Urothelium cell line (cell line): ENCODE measurements at regions not wholly inside any gene's neighbourhood (a gene's known extent, or its start where the extent isn't known, plus 50 kb on each side); places are given as distances from the start of the nearest gene placed in this dataset.
"Not testable (repeated sequence)": the region's sequence is repeated elsewhere in the genome, so short reads cannot be mapped to it uniquely, and the experiment has no call there.

Source experiments
- DNase-seq: peaks from one replicate; pipeline ENCODE4 v3.0.0; 2011; ENCODE audit warnings: low spot score, mixed read lengths
- FAIRE-seq: peaks from 2 replicates; lab custom pipeline; 2011; peaks lifted over from hg19 to GRCh38; lab: Jason Lieb, UNC

- DNase-seq (no peak), FAIRE-seq (no peak)
Measured at GRCh38 chr10:35852721-35853120, 210.6 kb upstream of the FZD8 start.

- DNase-seq, result no peak
- no peak for FAIRE-seq
Measured at GRCh38 chr10:35848412-35848811, 206.3 kb upstream of the FZD8 start.

GRCh38 chr10:35844686-35845085, 202.6 kb upstream of the FZD8 start:
- no peak for FAIRE-seq
- DNase-seq, result no peak

- FAIRE-seq, result no peak
- DNase-seq, result no peak
Measured at GRCh38 chr10:35843524-35844181, 201.6 kb upstream of the FZD8 start.

- DNase-seq (no peak), FAIRE-seq (no peak)
Measured at GRCh38 chr10:35838054-35838453, 196.0 kb upstream of the FZD8 start.

GRCh38 chr10:35835545-35835944, 193.4 kb upstream of the FZD8 start:
- peak; percentile 66 for FAIRE-seq
- no peak for DNase-seq

GRCh38 chr10:35834877-35835494, 192.9 kb upstream of the FZD8 start:
- DNase-seq (no peak), FAIRE-seq (peak; percentile 30)

GRCh38 chr10:35827783-35828182, 185.7 kb upstream of the FZD8 start:
- no peak for DNase-seq
- FAIRE-seq, result no peak

- FAIRE-seq (no peak), DNase-seq (no peak)
Measured at GRCh38 chr10:35824704-35825103, 182.6 kb upstream of the FZD8 start.

- FAIRE-seq, result no peak
Measured at GRCh38 chr10:35822316-35822715, 180.2 kb upstream of the FZD8 start.

GRCh38 chr10:35821339-35821911, 179.3 kb upstream of the FZD8 start:
- no peak for DNase-seq
- no peak for FAIRE-seq

More at GRCh38 chr10:35822316-35822715, 180.2 kb upstream of the FZD8 start:
- DNase-seq, result peak; percentile 29

GRCh38 chr10:35819736-35820135, 177.6 kb upstream of the FZD8 start:
- no peak for DNase-seq
- FAIRE-seq, result no peak

GRCh38 chr10:35819011-35819410, 176.9 kb upstream of the FZD8 start:
- peak; percentile 86 for FAIRE-seq
- DNase-seq, result no peak

GRCh38 chr10:35817109-35817508, 175.0 kb upstream of the FZD8 start:
- FAIRE-seq, DNase-seq: not testable (repeated sequence)

- FAIRE-seq (no peak), DNase-seq (no peak)
Measured at GRCh38 chr10:35813219-35813618, 171.1 kb upstream of the FZD8 start.

GRCh38 chr10:35808344-35808743, 166.2 kb upstream of the FZD8 start:
- FAIRE-seq (no peak), DNase-seq (no peak)

GRCh38 chr10:35803046-35803445, 160.9 kb upstream of the FZD8 start:
- no peak for FAIRE-seq
- no peak for DNase-seq

- FAIRE-seq (no peak), DNase-seq (no peak)
Measured at GRCh38 chr10:35797187-35797586, 155.1 kb upstream of the FZD8 start.

GRCh38 chr10:35795131-35795824, 153.2 kb upstream of the FZD8 start:
- DNase-seq (peak; percentile 31), FAIRE-seq (no peak)

GRCh38 chr10:35794703-35795102, 152.6 kb upstream of the FZD8 start:
- no peak for FAIRE-seq
- DNase-seq, result no peak

- no peak for DNase-seq
- no peak for FAIRE-seq
Measured at GRCh38 chr10:35792291-35792690, 150.2 kb upstream of the FZD8 start.

GRCh38 chr10:35789996-35790395, 147.9 kb upstream of the FZD8 start:
- DNase-seq (peak; percentile 40), FAIRE-seq (no peak)
